Lung (tissue), 11 donors: ENCODE measurements at regions not wholly inside any gene's neighbourhood (a gene's known extent, or its start where the extent isn't known, plus 50 kb on each side); places are given as distances from the start of the nearest gene placed in this dataset.

Experiments
- ATAC-seq: fragments of 200-7000 bp; cut with Tn5 transposase; one replicate; pipeline ENCODE4 v1.9.1; 2020; ENCODE audit warnings: moderate number of reproducible peaks; ENCODE audit not compliant: insufficient read depth, low FRiP score
- DNase-seq, 3 donors: peaks; one replicate each; pipeline ENCODE4 v3.0.0-alpha.2; 2013 to 2017
- H3K27ac ChIP-seq, 2 donors: one replicate each; pipeline ENCODE4 v1.5.1; 2013; ENCODE audit warnings: mild to moderate bottlenecking in 2 of 2, moderate library complexity in 2 of 2, control low read depth in 1 of 2, inconsistent platforms in 1 of 2, low read depth in 1 of 2, low read length in 1 of 2
- H3K27me3 ChIP-seq, 3 donors: one replicate each; pipeline ENCODE4 v1.5.1; 2013; ENCODE audit warnings: low read length in 2 of 3; ENCODE audit not compliant: control insufficient read depth in 3 of 3, insufficient read depth in 3 of 3
- H3K36me3 ChIP-seq, 4 donors: one replicate each; pipeline ENCODE4 v1.5.1; 2013; ENCODE audit warnings: low read length in 4 of 4, mild to moderate bottlenecking in 1 of 4, moderate library complexity in 1 of 4; ENCODE audit not compliant: control insufficient read depth in 4 of 4, insufficient read depth in 4 of 4
- H3K4me1 ChIP-seq, 5 donors: one replicate each; pipeline ENCODE4 v1.5.1; 2013; ENCODE audit warnings: low read length in 5 of 5, mild to moderate bottlenecking in 2 of 5, moderate library complexity in 1 of 5; ENCODE audit not compliant: control insufficient read depth in 5 of 5, insufficient read depth in 5 of 5
- H3K4me3 ChIP-seq: one replicate; pipeline ENCODE4 v1.5.1; 2013; ENCODE audit warnings: mild to moderate bottlenecking, control low read depth, moderate library complexity
- H3K9ac ChIP-seq, 2 donors: one replicate each; pipeline ENCODE4 v1.5.1; 2013; ENCODE audit warnings: low read length in 2 of 2, control low read depth in 1 of 2; ENCODE audit not compliant: insufficient read depth in 1 of 2
- H3K9me3 ChIP-seq, 4 donors: one replicate each; pipeline ENCODE4 v1.5.1; 2013; ENCODE audit warnings: low read length in 3 of 4, mild to moderate bottlenecking in 1 of 4, moderate library complexity in 1 of 4; ENCODE audit not compliant: control insufficient read depth in 4 of 4, insufficient read depth in 3 of 4
- CTCF ChIP-seq: IDR thresholded peaks from 2 replicates; pipeline ENCODE4 v1.5.1; 2012; ENCODE audit warnings: mild to moderate bottlenecking; ENCODE audit errors: control extremely low read depth, extremely low read depth
- WGBS, 2 donors: extraction: QIAGEN DNeasy Blood & Tissue Kit; methylation state at CpG; one replicate each; pipeline ENCODE4 v1.1.7; 2013; 5-methylcytosine and 5-hydroxymethylcytosine counted together
- donor health status: control.
- donor health status: control.
- donor health status: Bipolar disorder and iron deficiency.
- donor health status: healthy.
- donor health status: DM: yes; HTN: yes; CAD: no.

- 57 to 83% methylated on average over 2 of the region's 2 CpGs for whole genome bisulfite sequencing, 2 donors
- Histone ChIP-seq H3K36me3 (no peaks in the 10 kb centered on the region), H3K9me3 (peaks cover 0 to 10% (median 2%) of the 10 kb centered on the region in 4 donors), H3K4me1 (no peaks in the 10 kb centered on the region), H3K9ac (no peak overlapping the region), H3K27ac (no peak overlapping the region), H3K4me3 (no peak overlapping the region), H3K27me3 (no peaks in the 10 kb centered on the region)
- DNase-seq (no peak), ATAC-seq (no peak)
- TF ChIP-seq CTCF, result no peak
Measured at GRCh38 chr4:189062047-189062820, 878.4 kb upstream of the FRG1 start.

- no peaks in the 10 kb centered on the region for H3K27me3 ChIP-seq
- H3K9me3 ChIP-seq, result peaks cover 0 to 5% (median under 1%) of the 10 kb centered on the region in 4 donors
- no peak overlapping the region for H3K27ac ChIP-seq
- TF ChIP-seq CTCF, result no peak
- no peak for ATAC-seq
- H3K4me1 ChIP-seq, result no peaks in the 10 kb centered on the region
- H3K4me3 ChIP-seq, result no peak overlapping the region
- no peak overlapping the region for H3K9ac ChIP-seq
- no peak for DNase-seq
- 77 to 83% methylated on average over 1 of the region's 1 CpG for WGBS, 2 donors
- no peaks in the 10 kb centered on the region for H3K36me3 ChIP-seq
Measured at GRCh38 chr4:189069772-189070171, 870.9 kb upstream of the FRG1 start.

- DNase-seq (no peak), ATAC-seq (no peak)
- Histone ChIP-seq H3K9me3 (peaks cover 0 to 5% (median 0%) of the 10 kb centered on the region in 4 donors), H3K27me3 (no peaks in the 10 kb centered on the region), H3K27ac (no peak overlapping the region), H3K36me3 (no peaks in the 10 kb centered on the region), H3K9ac (no peak overlapping the region), H3K4me3 (no peak overlapping the region), H3K4me1 (no peaks in the 10 kb centered on the region)
- 65 to 79% methylated on average over 6 of the region's 6 CpGs for WGBS, 2 donors
- no peak for TF ChIP-seq CTCF
Measured at GRCh38 chr4:189071241-189071640, 869.4 kb upstream of the FRG1 start.

- DNase-seq, result no peak
- 75 to 85% methylated on average over 6 of the region's 6 CpGs for WGBS, 2 donors
- Histone ChIP-seq H3K36me3 (no peaks in the 10 kb centered on the region), H3K27me3 (no peaks in the 10 kb centered on the region), H3K9me3 (peaks cover 0 to 5% (median 0%) of the 10 kb centered on the region in 4 donors), H3K4me3 (no peak overlapping the region), H3K4me1 (no peaks in the 10 kb centered on the region), H3K27ac (no peak overlapping the region), H3K9ac (no peak overlapping the region)
- no peak for ATAC-seq
- TF ChIP-seq CTCF, result no peak
Measured at GRCh38 chr4:189073739-189074138, 866.9 kb upstream of the FRG1 start.
